Islet of Langerhans (tissue), 1 donor: ENCODE measurements at regions not wholly inside any gene's neighbourhood (a gene's known extent, or its start where the extent isn't known, plus 50 kb on each side); places are given as distances from the start of the nearest gene placed in this dataset.
"Not testable (repeated sequence)": the region's sequence is repeated elsewhere in the genome, so short reads cannot be mapped to it uniquely, and the experiment has no call there.

ENCODE experiments used
- FAIRE-seq: peaks from one replicate; lab custom pipeline; 2011; peaks lifted over from hg19 to GRCh38; lab: Jason Lieb, UNC

- FAIRE-seq = no peak
Measured at GRCh38 chr2:226190479-226191252, 609.0 kb downstream of the IRS1 start.

- FAIRE-seq = no peak
Measured at GRCh38 chr2:226189061-226189460, 610.6 kb downstream of the IRS1 start.

GRCh38 chr2:226187616-226188015 lies 612.0 kb downstream of the IRS1 start:
- no peak for FAIRE-seq

- FAIRE-seq = no peak
Measured at GRCh38 chr2:226187156-226187555, 612.5 kb downstream of the IRS1 start.

- FAIRE-seq = no peak
Measured at GRCh38 chr2:226185616-226186211, 613.9 kb downstream of the IRS1 start.

- no peak for FAIRE-seq
Measured at GRCh38 chr2:226184940-226185615, 614.5 kb downstream of the IRS1 start.

GRCh38 chr2:226184540-226184939 lies 615.1 kb downstream of the IRS1 start:
- no peak for FAIRE-seq

- FAIRE-seq = no peak
Measured at GRCh38 chr2:226183550-226183949, 616.1 kb downstream of the IRS1 start.

- FAIRE-seq = no peak
Measured at GRCh38 chr2:226183033-226183432, 616.6 kb downstream of the IRS1 start.

GRCh38 chr2:226181909-226182308 lies 617.7 kb downstream of the IRS1 start:
- no peak for FAIRE-seq

- no peak for FAIRE-seq
Measured at GRCh38 chr2:226180281-226180884, 619.2 kb downstream of the IRS1 start.

- no peak for FAIRE-seq
Measured at GRCh38 chr2:226179010-226179409, 620.6 kb downstream of the IRS1 start.

GRCh38 chr2:226176283-226176984 lies 623.2 kb downstream of the IRS1 start:
- FAIRE-seq = no peak

GRCh38 chr2:226174390-226174789 lies 625.2 kb downstream of the IRS1 start:
- no peak for FAIRE-seq

- FAIRE-seq = no peak
Measured at GRCh38 chr2:226172939-226173338, 626.7 kb downstream of the IRS1 start.

GRCh38 chr2:226172309-226172708 lies 627.3 kb downstream of the IRS1 start:
- FAIRE-seq = no peak

- FAIRE-seq = no peak
Measured at GRCh38 chr2:226169751-226170581, 629.7 kb downstream of the IRS1 start.

- no peak for FAIRE-seq
Measured at GRCh38 chr2:226168496-226169160, 631.0 kb downstream of the IRS1 start.

- no peak for FAIRE-seq
Measured at GRCh38 chr2:226164512-226164911, 635.1 kb downstream of the IRS1 start.

- FAIRE-seq = not testable (repeated sequence)
Measured at GRCh38 chr2:226160617-226161016, 639.0 kb downstream of the IRS1 start.
